RWPE2 (cell line): ENCODE measurements at regions not wholly inside any gene's neighbourhood (a gene's known extent, or its start where the extent isn't known, plus 50 kb on each side); places are given as distances from the start of the nearest gene placed in this dataset.

Experiments used
- ATAC-seq: fragments of 200-7000 bp; cut with Tn5 transposase; 3 replicates; pipeline ENCODE4 v1.9.1; 2021; ENCODE audit warnings: low read depth
- DNase-seq: peaks from one replicate; pipeline ENCODE4 v3.0.0-alpha.2; 2020; ENCODE audit warnings: low spot score
- H3K27ac ChIP-seq: fragments of 450-650 bp; 2 replicates; pipeline ENCODE4 v1.5.1; 2017; ENCODE audit warnings: mild to moderate bottlenecking; ENCODE audit not compliant: poor library complexity, severe bottlenecking
- H3K27me3 ChIP-seq: fragments of 250-450 bp; sonication (Bioruptor Pico); 2 replicates; pipeline ENCODE4 v1.5.1; 2021; ENCODE audit warnings: mild to moderate bottlenecking, moderate library complexity; ENCODE audit not compliant: insufficient read depth, poor library complexity, severe bottlenecking
- H3K36me3 ChIP-seq: fragments of 250-450 bp; sonication (Bioruptor Pico); 2 replicates; pipeline ENCODE4 v1.5.1; 2020; ENCODE audit warnings: low read depth, mild to moderate bottlenecking, moderate library complexity
- H3K4me1 ChIP-seq: fragments of 250-450 bp; sonication (Bioruptor Pico); 2 replicates; pipeline ENCODE4 v1.5.1; 2021; ENCODE audit warnings: mild to moderate bottlenecking, moderate library complexity; ENCODE audit not compliant: insufficient read depth, poor library complexity, severe bottlenecking
- H3K4me3 ChIP-seq: fragments of 250-450 bp; sonication (Bioruptor Pico); 2 replicates; pipeline ENCODE4 v1.5.1; 2021; ENCODE audit warnings: mild to moderate bottlenecking, moderate library complexity; ENCODE audit not compliant: severe bottlenecking
- H3K9me3 ChIP-seq: fragments of 250-450 bp; sonication (Bioruptor Pico); 2 replicates; pipeline ENCODE4 v1.5.1; 2021; ENCODE audit warnings: mild to moderate bottlenecking, moderate library complexity; ENCODE audit not compliant: severe bottlenecking
- TF ChIP-seq, protein P1 (sequence below): fragments of 450-650 bp; IDR thresholded peaks from one replicate; pipeline ENCODE4 v1.5.1; 2017; ENCODE audit warnings: mild to moderate bottlenecking, moderate library complexity; ENCODE audit not compliant: poor library complexity, severe bottlenecking

DNA sequence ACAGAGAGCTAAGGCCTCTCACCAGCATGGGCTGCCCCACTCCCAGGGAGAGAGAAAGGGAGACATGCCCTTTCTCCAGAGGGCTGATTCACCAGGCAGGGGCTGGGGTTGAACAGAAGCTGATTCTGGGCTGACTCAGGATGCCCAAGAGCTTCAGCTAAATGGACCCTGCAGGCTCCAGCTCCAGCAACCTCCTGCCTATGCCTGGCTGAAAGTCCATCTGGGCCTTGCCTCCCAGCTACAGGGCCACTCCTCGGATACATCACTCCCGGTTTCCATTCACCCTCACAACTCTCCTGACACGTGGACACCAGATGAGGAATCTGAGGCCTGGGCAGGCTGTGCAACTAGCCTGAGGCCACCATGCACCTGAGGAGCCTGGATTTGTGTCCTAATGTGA lies 215.5 kb downstream of the BUD13 start:
- TF ChIP-seq, protein P1, sequence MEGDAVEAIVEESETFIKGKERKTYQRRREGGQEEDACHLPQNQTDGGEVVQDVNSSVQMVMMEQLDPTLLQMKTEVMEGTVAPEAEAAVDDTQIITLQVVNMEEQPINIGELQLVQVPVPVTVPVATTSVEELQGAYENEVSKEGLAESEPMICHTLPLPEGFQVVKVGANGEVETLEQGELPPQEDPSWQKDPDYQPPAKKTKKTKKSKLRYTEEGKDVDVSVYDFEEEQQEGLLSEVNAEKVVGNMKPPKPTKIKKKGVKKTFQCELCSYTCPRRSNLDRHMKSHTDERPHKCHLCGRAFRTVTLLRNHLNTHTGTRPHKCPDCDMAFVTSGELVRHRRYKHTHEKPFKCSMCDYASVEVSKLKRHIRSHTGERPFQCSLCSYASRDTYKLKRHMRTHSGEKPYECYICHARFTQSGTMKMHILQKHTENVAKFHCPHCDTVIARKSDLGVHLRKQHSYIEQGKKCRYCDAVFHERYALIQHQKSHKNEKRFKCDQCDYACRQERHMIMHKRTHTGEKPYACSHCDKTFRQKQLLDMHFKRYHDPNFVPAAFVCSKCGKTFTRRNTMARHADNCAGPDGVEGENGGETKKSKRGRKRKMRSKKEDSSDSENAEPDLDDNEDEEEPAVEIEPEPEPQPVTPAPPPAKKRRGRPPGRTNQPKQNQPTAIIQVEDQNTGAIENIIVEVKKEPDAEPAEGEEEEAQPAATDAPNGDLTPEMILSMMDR = no peak
- H3K4me1 ChIP-seq = no peaks in the 10 kb centered on the region
- H3K27me3 ChIP-seq = no peaks in the 10 kb centered on the region

DNA sequence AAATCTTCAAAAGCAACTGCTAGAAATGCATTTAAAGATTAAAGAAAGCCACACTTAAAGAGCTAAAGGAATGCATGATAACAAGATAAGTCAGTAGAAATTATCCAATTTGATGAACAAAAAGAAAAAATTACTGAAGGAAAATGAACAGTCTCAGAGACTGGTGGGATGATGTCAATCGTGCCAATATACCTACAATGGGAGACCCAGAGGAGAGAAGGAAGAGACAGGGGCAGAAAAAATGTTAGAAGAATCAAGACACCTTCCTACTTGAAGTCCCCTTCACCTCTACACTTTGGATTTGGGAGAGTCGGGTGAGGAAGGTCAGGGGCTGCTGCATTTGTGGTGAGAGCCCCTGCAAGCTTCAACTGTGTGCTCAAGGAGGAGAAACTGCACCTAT lies 216.3 kb downstream of the BUD13 start:
- no peaks in the 10 kb centered on the region for H3K27me3 ChIP-seq
- no peak overlapping the region for H3K4me3 ChIP-seq
- ATAC-seq = no peak
- DNase-seq = no peak
- H3K36me3 ChIP-seq = no peaks in the 10 kb centered on the region
- H3K27ac ChIP-seq = no peak overlapping the region
- H3K9me3 ChIP-seq = no peaks in the 10 kb centered on the region
- TF ChIP-seq, protein P1 = no peak
- no peaks in the 10 kb centered on the region for H3K4me1 ChIP-seq

More for the DNA sequence above, 215.5 kb downstream of the BUD13 start:
- no peak overlapping the region for H3K4me3 ChIP-seq
- no peak overlapping the region for H3K27ac ChIP-seq
- ATAC-seq (peak; percentile 35; the same call in 1 of the 3 replicates), DNase-seq (no peak)
- H3K9me3 ChIP-seq = no peaks in the 10 kb centered on the region
- no peaks in the 10 kb centered on the region for H3K36me3 ChIP-seq

DNA sequence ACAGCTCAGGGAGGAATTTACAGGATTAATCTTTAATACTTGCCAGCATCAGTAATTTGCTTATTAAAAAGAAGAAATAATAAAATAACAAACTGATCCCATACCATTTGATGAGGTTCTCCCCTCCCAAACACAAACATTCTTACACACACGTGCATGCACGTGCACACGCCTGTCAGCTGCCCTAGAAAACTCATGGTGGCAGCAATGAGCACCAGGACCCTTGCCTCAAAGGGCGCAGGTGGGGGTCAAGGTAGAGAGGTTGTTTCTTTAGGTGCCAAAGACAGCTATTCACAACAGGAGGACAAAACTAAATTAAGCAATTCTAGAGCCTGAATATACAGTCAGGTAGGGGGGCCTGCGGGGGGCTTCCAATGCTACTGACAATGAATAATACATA lies 219.3 kb downstream of the BUD13 start:
- ATAC-seq (no peak), DNase-seq (no peak)
- no peaks in the 10 kb centered on the region for H3K27me3 ChIP-seq
- H3K4me1 ChIP-seq = no peaks in the 10 kb centered on the region
- TF ChIP-seq, protein P1 = no peak
- no peak overlapping the region for H3K4me3 ChIP-seq
- no peaks in the 10 kb centered on the region for H3K36me3 ChIP-seq
- no peak overlapping the region for H3K27ac ChIP-seq
- H3K9me3 ChIP-seq = no peaks in the 10 kb centered on the region

GRCh38 chr11:116551576-116551975 lies 221.2 kb downstream of the BUD13 start:
- H3K4me3 ChIP-seq = no peak overlapping the region
- no peaks in the 10 kb centered on the region for H3K36me3 ChIP-seq
- no peaks in the 10 kb centered on the region for H3K27me3 ChIP-seq
- H3K27ac ChIP-seq = no peak overlapping the region
- no peaks in the 10 kb centered on the region for H3K4me1 ChIP-seq
- DNase-seq = no peak
- no peaks in the 10 kb centered on the region for H3K9me3 ChIP-seq
- no peak for ATAC-seq
- TF ChIP-seq, protein P1 = no peak

- no peaks in the 10 kb centered on the region for H3K27me3 ChIP-seq
- TF ChIP-seq, protein P1 = no peak
- H3K9me3 ChIP-seq = no peaks in the 10 kb centered on the region
- DNase-seq = no peak
- ATAC-seq = no peak
- H3K36me3 ChIP-seq = no peaks in the 10 kb centered on the region
- H3K4me3 ChIP-seq = no peak overlapping the region
- H3K4me1 ChIP-seq = no peaks in the 10 kb centered on the region
- no peak overlapping the region for H3K27ac ChIP-seq
These were observed 224.5 kb downstream of the BUD13 start for GRCh38 chr11:116548256-116548655.
